ENCODE measurements at regions not wholly inside any gene's neighbourhood (a gene's known extent, or its start where the extent isn't known, plus 50 kb on each side); places are given as distances from the start of the nearest gene placed in this dataset.
A peak's percentile ranks its signal among the peaks of the same experiment; 100 is the strongest.

GRCh38 chr2:66699793-66700676 lies 265.1 kb downstream of the MEIS1 start:
- Histone ChIP-seq H3K9me3 (no peaks in the 10 kb centered on the region), H3K4me3 (no peak overlapping the region), H3K27ac (peak overlapping the region in 2 of 4 donors; percentile 31 to 52), H3K36me3 (no peaks in the 10 kb centered on the region), H3K27me3 (no peaks in the 10 kb centered on the region), H3K4me1 (peaks cover 0 to 4% (median 0%) of the 10 kb centered on the region in 4 donors)
- TF ChIP-seq POLR2A (IDR thresholded peaks at IDR 0.05), result no peak
- TF ChIP-seq, protein P1, sequence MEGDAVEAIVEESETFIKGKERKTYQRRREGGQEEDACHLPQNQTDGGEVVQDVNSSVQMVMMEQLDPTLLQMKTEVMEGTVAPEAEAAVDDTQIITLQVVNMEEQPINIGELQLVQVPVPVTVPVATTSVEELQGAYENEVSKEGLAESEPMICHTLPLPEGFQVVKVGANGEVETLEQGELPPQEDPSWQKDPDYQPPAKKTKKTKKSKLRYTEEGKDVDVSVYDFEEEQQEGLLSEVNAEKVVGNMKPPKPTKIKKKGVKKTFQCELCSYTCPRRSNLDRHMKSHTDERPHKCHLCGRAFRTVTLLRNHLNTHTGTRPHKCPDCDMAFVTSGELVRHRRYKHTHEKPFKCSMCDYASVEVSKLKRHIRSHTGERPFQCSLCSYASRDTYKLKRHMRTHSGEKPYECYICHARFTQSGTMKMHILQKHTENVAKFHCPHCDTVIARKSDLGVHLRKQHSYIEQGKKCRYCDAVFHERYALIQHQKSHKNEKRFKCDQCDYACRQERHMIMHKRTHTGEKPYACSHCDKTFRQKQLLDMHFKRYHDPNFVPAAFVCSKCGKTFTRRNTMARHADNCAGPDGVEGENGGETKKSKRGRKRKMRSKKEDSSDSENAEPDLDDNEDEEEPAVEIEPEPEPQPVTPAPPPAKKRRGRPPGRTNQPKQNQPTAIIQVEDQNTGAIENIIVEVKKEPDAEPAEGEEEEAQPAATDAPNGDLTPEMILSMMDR (IDR thresholded peaks at IDR 0.05), result no peak
- no peak for DNase-seq

DNA sequence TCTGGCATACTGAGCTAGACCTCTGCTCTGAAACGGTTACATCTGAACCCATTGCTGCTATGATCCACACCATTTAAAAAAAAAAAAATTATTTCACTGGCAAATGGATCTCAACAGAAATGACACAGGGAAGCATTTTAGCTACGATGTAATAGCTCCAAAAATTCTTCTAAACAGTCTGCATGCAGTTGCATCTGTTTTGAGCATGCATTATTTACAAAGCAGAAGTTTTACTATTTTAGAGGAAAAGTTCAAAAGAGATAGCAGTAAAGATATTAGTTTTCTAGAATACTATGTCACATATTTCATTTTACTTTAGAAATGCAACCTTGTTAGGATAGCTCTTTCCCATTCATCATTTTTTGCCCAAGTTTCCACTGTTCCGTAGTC lies 265.7 kb downstream of the MEIS1 start:
- Histone ChIP-seq H3K4me3 (no peak overlapping the region), H3K27me3 (no peaks in the 10 kb centered on the region), H3K27ac (peak overlapping the region in 1 of 4 donors; percentile 52), H3K36me3 (no peaks in the 10 kb centered on the region), H3K9me3 (no peaks in the 10 kb centered on the region), H3K4me1 (peaks cover 0 to 4% (median 0%) of the 10 kb centered on the region in 4 donors)
- no peak for TF ChIP-seq POLR2A (IDR thresholded peaks at IDR 0.05)
- TF ChIP-seq, protein P1 (IDR thresholded peaks at IDR 0.05), result no peak
- no peak for DNase-seq

GRCh38 chr2:66701251-66701650 lies 266.3 kb downstream of the MEIS1 start:
- H3K27ac ChIP-seq, result peak overlapping the region in 1 of 4 donors; percentile 52
- peaks cover 0 to 4% (median 0%) of the 10 kb centered on the region in 4 donors for H3K4me1 ChIP-seq
- no peaks in the 10 kb centered on the region for H3K27me3 ChIP-seq
- H3K9me3 ChIP-seq, result no peaks in the 10 kb centered on the region
- no peak overlapping the region for H3K4me3 ChIP-seq
- TF ChIP-seq, protein P1 (IDR thresholded peaks at IDR 0.05), result no peak
- no peak for TF ChIP-seq POLR2A (IDR thresholded peaks at IDR 0.05)
- no peak for DNase-seq
- no peaks in the 10 kb centered on the region for H3K36me3 ChIP-seq

DNA sequence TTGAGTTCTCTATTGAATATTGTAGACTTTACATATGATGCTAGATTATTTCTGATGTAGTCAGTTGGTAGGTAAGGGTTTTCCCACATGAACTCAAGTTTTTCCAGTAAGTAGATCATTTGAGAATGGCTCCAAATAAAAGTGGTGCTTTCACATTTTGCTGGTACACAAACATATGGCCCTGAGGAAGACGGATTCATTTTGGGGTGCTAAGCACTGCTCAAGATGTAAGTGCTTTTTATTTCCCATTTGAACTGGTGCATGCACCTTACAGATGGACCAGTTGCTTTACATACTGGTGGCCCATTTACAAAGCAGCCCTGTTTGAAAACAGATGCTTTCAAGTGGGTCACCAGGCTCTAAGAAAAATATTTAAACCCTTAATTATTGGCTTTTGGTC lies 266.7 kb downstream of the MEIS1 start:
- Histone ChIP-seq H3K27me3 (no peaks in the 10 kb centered on the region), H3K9me3 (no peaks in the 10 kb centered on the region), H3K4me3 (no peak overlapping the region), H3K36me3 (no peaks in the 10 kb centered on the region), H3K4me1 (peaks cover 0 to 4% (median 0%) of the 10 kb centered on the region in 4 donors), H3K27ac (peak overlapping the region in 1 of 4 donors; percentile 52)
- TF ChIP-seq, protein P1 (IDR thresholded peaks at IDR 0.05), result no peak
- no peak for TF ChIP-seq POLR2A (IDR thresholded peaks at IDR 0.05)
- DNase-seq, result no peak

GRCh38 chr2:66702301-66702700 lies 267.4 kb downstream of the MEIS1 start:
- Histone ChIP-seq H3K9me3 (no peaks in the 10 kb centered on the region), H3K27ac (peak overlapping the region in 1 of 4 donors; percentile 52), H3K4me3 (no peak overlapping the region), H3K27me3 (no peaks in the 10 kb centered on the region), H3K4me1 (peaks cover 0 to 4% (median 0%) of the 10 kb centered on the region in 4 donors), H3K36me3 (no peaks in the 10 kb centered on the region)
- DNase-seq, result no peak
- TF ChIP-seq, protein P1 (IDR thresholded peaks at IDR 0.05), result no peak
- no peak for TF ChIP-seq POLR2A (IDR thresholded peaks at IDR 0.05)

Measured in Peyer's patch (tissue), 4 donors.